C1 segment of cervical spinal cord (tissue), 14 donors: ENCODE measurements at regions not wholly inside any gene's neighbourhood (a gene's known extent, or its start where the extent isn't known, plus 50 kb on each side); places are given as distances from the start of the nearest gene placed in this dataset.
A peak's percentile ranks its signal among the peaks of the same experiment; 100 is the strongest.
"Not testable (repeated sequence)": the region's sequence is repeated elsewhere in the genome, so short reads cannot be mapped to it uniquely, and the experiment has no call there.

Source experiments
- DNase-seq, 14 donors: peaks; one replicate each; lab custom pipeline; 2025; lab: John Stamatoyannopoulos, UW

- DNase-seq, result no peak
These were observed 224.9 kb downstream of the VAPA start for GRCh38 chr18:10138719-10139118.

- DNase-seq, result no peak
These were observed 226.1 kb downstream of the VAPA start for GRCh38 chr18:10139783-10140410.

- no peak for DNase-seq
These were observed 226.9 kb downstream of the VAPA start for GRCh38 chr18:10140461-10141282.

GRCh38 chr18:10141559-10141958 is 227.7 kb downstream of the VAPA start:
- no peak for DNase-seq

DNA sequence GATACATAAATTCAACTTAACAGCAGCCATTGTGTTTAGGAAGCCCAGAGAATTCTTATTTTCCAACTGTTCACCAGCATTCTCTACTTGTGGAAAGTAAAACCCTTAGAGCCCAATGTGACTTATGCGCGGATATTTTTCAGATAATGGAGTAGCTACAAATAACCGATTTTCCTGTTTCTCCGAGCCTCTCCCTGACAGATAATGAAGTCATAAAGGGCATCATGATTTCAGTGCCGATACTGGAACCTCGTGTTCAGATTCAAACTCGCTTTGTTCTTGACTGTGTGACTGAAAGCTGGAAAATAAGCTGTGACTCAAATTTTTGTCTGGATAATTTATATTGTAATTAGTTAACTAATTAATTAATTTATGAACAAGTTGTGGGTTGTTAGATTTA is 228.2 kb downstream of the VAPA start:
- DNase-seq, result no peak

GRCh38 chr18:10142496-10143160 is 228.8 kb downstream of the VAPA start:
- peak in 1 of 14 donors; percentile 37 for DNase-seq

DNA sequence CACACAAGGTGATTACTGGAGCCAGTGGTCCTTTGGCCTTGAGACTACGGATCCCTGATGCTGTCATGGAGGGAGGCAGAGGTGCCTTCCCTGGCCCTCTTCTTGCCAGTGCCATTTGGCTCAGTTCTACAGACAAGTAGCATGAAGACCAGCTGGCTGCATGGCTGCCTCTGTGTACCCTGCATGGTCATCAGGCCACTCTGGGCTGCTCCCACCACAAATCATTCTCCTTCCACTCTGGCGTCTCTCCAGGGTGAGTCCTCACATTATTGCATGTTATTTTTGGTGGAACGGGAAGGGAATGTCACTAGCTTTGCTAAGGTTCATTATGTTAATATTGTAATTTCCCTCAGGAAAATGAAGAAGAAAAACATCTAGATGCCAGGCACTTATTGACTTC is 229.8 kb downstream of the VAPA start:
- DNase-seq, result no peak

DNA sequence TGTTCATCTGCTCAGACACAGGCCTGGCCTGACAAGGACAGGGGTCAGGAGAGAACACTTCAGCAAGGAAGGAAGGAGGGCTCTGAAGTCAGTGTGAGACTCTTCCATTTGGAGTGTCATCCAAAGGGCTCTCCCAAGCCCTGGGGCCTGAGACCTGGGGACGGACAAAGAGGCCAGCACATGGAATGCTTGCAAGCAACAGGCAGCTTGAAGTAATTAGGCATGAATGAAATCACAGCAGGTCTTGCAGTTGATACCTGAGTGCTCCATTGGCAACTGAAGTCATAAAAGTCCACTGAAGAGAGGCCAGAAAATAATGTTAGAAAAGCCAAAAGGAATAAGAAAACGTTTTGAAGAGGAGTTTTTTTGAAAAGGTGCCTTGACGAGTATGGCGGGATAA is 231.7 kb downstream of the VAPA start:
- no peak for DNase-seq

- no peak for DNase-seq
These were observed 233.4 kb downstream of the VAPA start for GRCh38 chr18:10147226-10147625.

DNA sequence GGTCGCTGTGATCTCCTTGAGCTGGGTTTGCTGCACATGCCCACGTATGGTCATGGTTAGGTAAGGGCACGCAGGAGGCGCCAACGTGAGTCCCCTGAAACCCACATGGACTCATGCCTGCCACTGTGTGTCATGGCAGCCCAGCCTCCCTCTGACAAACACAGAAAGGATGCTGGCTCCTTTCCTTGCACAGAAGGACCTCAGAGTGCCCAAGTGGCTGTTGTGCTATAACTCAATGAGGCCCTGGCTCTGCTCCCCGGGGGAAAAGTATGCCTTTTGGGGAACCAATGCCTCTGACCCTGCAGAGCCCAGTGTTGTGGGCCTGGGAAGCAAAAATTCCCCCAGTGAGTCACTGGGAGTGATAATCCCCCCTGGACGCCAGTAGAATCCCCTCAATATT is 233.9 kb downstream of the VAPA start:
- DNase-seq, result no peak

DNA sequence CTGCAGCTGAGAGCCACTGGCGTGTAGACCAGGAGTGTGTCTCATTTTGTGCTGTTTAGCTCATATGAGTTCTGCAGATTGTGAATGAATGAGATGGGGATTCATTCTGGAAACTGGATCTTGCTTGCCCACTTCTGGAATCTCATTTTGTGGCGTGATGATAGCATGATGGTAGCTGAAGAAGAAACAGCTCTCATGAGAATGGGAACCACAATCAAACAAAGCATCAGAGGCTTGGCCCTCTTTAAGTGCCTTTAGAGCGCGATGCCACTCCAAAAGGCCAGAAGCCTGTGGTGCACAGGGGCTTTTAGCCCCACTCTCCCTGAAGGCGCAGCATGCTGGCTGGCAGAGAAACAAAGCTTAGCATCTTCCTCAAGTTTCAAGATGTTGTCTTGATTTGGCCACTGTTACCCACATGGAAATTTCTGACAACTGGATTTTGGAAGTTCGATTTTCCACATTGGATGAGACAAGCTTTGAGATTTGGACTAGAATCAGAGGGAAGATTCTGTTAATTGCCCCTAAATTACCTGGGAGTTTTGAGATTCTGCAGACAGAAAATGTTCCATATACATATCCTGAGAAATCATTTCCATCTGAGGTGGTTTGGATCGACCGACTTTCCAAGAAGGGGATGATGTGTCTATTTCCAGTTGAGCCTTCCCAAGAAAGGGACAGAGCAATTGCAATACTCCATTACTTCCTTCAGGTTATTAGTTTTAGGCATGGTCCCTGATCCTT is 234.5 kb downstream of the VAPA start:
- no peak for DNase-seq

DNA sequence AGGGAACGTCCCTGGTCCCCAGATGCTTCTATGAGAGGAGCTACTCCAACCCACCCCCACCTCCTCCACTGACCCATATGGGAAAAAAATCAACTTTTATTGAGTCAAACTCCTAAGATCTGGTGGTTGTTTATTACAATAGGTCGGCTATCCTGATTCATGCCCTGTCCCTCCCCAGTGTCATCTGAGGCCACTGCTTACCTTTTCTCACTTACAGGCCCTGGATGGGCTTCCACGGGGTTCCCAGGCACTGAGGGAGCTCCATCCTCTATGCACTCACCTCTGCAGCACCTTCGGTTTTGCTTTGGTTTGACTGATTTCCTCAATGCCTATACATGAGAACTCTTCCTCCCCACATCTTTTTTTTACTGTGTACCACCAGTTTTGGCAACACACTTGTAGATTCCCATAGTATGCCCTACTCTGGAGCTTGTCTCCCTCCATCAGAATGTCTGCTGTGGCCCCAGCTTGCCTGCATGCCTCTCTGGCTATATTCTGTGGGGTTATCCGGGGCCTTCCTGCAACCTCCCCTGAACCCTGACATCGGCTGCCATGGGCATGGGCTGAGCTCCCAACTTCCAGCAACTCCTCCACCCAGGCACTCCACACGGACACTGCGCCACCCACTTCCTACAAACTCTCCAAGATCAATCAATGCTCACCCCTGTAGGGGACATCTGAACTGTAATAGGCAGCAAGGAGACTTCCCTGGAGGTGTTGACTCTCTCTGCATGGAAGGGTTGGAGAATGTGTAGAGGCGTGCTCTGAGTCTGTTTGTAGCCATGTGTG is 236.1 kb downstream of the VAPA start:
- no peak for DNase-seq

- not testable (repeated sequence) for DNase-seq
These were observed 236.8 kb downstream of the VAPA start for GRCh38 chr18:10150576-10150975.

DNA sequence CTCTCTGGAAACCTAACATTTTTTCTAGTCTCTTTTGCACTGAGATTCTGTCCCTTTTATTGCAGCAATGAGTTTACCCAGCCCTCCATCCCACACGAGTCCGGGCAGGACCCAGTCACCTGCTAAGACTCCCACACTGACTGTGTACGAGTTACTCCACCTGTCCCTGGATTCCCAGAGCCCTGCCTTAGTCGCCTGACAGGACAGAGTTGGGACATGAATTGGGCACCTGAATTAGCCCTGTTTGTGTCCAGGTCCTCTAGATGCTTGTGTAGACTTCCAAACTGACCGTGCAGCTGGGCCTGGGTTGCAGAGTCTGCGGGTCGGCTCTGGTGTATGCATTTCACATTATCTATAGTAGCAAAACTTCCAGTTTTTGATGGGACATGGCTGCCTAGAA is 238.7 kb downstream of the VAPA start:
- DNase-seq, result no peak

GRCh38 chr18:10153924-10154752 is 240.3 kb downstream of the VAPA start:
- DNase-seq, result no peak

DNA sequence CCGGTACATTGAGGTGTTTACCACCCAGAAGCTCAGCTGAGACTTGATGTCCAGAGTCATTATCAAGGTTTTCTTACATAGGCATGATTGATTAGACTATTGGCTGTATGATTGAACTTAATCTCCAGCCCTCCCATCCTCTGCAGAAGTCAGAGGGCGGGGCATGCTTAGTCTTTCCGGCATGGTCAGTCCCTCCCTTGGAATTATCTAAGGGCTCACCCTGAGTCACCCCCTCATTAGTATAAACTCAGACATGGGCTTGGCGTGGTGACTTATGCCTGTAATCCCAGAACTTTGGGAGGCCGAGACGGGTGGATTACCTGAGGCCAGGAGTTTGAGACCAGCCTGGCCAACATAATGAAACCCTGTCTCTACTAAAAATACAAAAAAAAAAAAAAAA is 243.9 kb downstream of the VAPA start:
- no peak for DNase-seq

DNA sequence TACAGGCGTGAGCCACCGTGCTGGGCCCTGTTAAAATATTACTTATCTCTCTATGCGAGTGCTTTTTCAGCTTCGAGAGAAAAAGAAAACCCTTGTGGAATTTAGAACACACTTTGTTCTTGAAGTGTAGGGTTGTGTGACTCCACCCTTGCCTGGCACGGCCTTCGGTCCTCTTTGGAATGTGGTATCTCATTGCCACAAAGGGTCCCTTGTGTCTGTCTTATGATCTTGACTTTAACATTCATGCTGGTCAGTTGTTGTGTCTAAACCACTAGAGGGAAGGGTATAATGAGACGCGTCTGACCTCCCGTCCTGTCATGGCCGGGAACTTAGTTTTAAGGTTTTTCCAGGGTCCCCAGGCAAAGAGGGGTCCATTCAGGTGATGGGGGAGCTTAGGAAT is 246.4 kb downstream of the VAPA start:
- no peak for DNase-seq

DNA sequence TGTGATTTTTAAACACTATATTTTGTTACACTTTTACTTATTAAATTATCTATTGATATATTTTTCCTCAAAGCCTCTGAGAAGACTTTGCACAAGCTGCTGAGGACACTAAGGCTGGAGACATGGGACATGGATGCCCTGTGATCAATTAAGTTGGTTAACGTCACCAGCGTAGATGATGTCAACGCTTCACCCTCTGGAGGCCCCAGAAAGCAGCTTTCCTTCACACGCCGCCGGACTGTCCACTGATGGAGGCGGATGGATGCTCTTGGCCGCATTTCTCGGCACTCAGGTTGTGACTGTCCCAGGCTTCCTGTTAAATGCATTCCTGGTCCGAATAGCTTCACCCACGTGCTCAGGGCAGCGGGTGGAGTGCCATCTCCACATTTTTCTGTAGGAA is 247.5 kb downstream of the VAPA start:
- DNase-seq, result no peak

- DNase-seq, result no peak
These were observed 248.5 kb downstream of the VAPA start for GRCh38 chr18:10162340-10162739.
